Epithelial cell of proximal tubule (primary cell): ENCODE measurements at regions not wholly inside any gene's neighbourhood (a gene's known extent, or its start where the extent isn't known, plus 50 kb on each side); places are given as distances from the start of the nearest gene placed in this dataset.
"Not testable (repeated sequence)": the region's sequence is repeated elsewhere in the genome, so short reads cannot be mapped to it uniquely, and the experiment has no call there.

Experiments used
- DNase-seq: peaks from one replicate; pipeline ENCODE4 v3.0.0-alpha.2; 2011; ENCODE audit warnings: low read depth
- H3K4me3 ChIP-seq: 2 replicates; pipeline ENCODE4 v1.5.1; 2011; ENCODE audit warnings: low read depth, mild to moderate bottlenecking, low read length
- CTCF ChIP-seq: conservative IDR thresholded peaks from 2 replicates; pipeline ENCODE4 v1.5.1; 2012; ENCODE audit warnings: low read depth, mild to moderate bottlenecking, low read length

GRCh38 chrX:13449441-13449840, 120.0 kb upstream of the EGFL6 start:
- no peak overlapping the region for H3K4me3 ChIP-seq
- DNase-seq = no peak
- no peak for TF ChIP-seq CTCF

GRCh38 chrX:13448941-13449340, 120.5 kb upstream of the EGFL6 start:
- DNase-seq = no peak
- no peak for TF ChIP-seq CTCF
- H3K4me3 ChIP-seq = no peak overlapping the region

GRCh38 chrX:13441608-13442007, 121.8 kb upstream of the ATXN3L start:
- not testable (repeated sequence) for H3K4me3 ChIP-seq

GRCh38 chrX:13440176-13440575, 120.3 kb upstream of the ATXN3L start:
- no peak for DNase-seq
- H3K4me3 ChIP-seq = no peak overlapping the region
- no peak for TF ChIP-seq CTCF

More at GRCh38 chrX:13441608-13442007, 121.8 kb upstream of the ATXN3L start:
- DNase-seq = not testable (repeated sequence)

- DNase-seq = no peak
- H3K4me3 ChIP-seq = no peak overlapping the region
Measured at GRCh38 chrX:13433298-13433605, 113.4 kb upstream of the ATXN3L start.

GRCh38 chrX:13432414-13433297, 112.8 kb upstream of the ATXN3L start:
- no peak for TF ChIP-seq CTCF
- DNase-seq = peak; percentile 93
- no peak overlapping the region for H3K4me3 ChIP-seq

More at GRCh38 chrX:13433298-13433605, 113.4 kb upstream of the ATXN3L start:
- no peak for TF ChIP-seq CTCF

- H3K4me3 ChIP-seq = no peak overlapping the region
- no peak for TF ChIP-seq CTCF
- no peak for DNase-seq
Measured at GRCh38 chrX:13430136-13430827, 110.4 kb upstream of the ATXN3L start.
